CD14-positive monocyte (primary cell): ENCODE measurements at regions not wholly inside any gene's neighbourhood (a gene's known extent, or its start where the extent isn't known, plus 50 kb on each side); places are given as distances from the start of the nearest gene placed in this dataset.

Experiments used
- DNase-seq, 3 donors: peaks; one replicate each; pipeline ENCODE4 v3.0.0-alpha.2; 2011 to 2022
- H2AFZ ChIP-seq: 2 replicates; pipeline ENCODE4 v1.6.0; 2012; ENCODE audit warnings: mild to moderate bottlenecking, low read depth, low read length, inconsistent platforms; ENCODE audit not compliant: insufficient read depth, poor library complexity, severe bottlenecking
- H3K27ac ChIP-seq, 2 donors: 1 replicate in 1 of 2; 2 replicates in 1 of 2; pipeline ENCODE4 v1.5.1; 2012 to 2013; ENCODE audit warnings: low read length in 2 of 2, control low read depth in 1 of 2, inconsistent platforms in 1 of 2, low read depth in 1 of 2, mild to moderate bottlenecking in 1 of 2
- H3K27me3 ChIP-seq, 2 donors: one replicate each; pipeline versions ENCODE4 v1.6.0 to v1.6.1; 2011 to 2013; ENCODE audit warnings: low read length in 2 of 2; ENCODE audit not compliant: control insufficient read depth in 2 of 2, insufficient read depth in 2 of 2
- H3K36me3 ChIP-seq, 2 donors: replicated peaks in 1 of 2; 1 replicate in 1 of 2; 2 replicates in 1 of 2; pipeline versions ENCODE4 v1.5.1 to v1.6.1; 2012 to 2013; ENCODE audit warnings: low read length in 2 of 2, control low read depth in 1 of 2, inconsistent platforms in 1 of 2, mild to moderate bottlenecking in 1 of 2; ENCODE audit not compliant: insufficient read depth in 2 of 2, control insufficient read depth in 1 of 2
- H3K4me1 ChIP-seq, 2 donors: 1 replicate in 1 of 2; 2 replicates in 1 of 2; pipeline versions ENCODE4 v1.5.1 to v1.6.1; 2012 to 2013; ENCODE audit warnings: low read length in 2 of 2, control low read depth in 1 of 2, inconsistent platforms in 1 of 2, mild to moderate bottlenecking in 1 of 2, moderate library complexity in 1 of 2; ENCODE audit not compliant: insufficient read depth in 2 of 2, control insufficient read depth in 1 of 2
- H3K4me2 ChIP-seq: replicated peaks from 2 replicates; pipeline ENCODE3; 2012; ENCODE audit warnings: low read length, moderate library complexity, mild to moderate bottlenecking; ENCODE audit not compliant: poor library complexity, severe bottlenecking; ENCODE audit errors: extremely low read depth
- H3K4me3 ChIP-seq, 3 experiments: fragments of 200-600 bp in 1 of 3; sonication (generic) in 1 of 3; replicated peaks in 1 of 3; 1 replicate in 2 of 3; 2 replicates in 1 of 3; pipeline ENCODE4 v1.5.1; 2011 to 2013; ENCODE audit warnings: low read length in 3 of 3, mild to moderate bottlenecking in 3 of 3, control low read depth in 2 of 3, low read depth in 2 of 3, inconsistent platforms in 1 of 3, moderate library complexity in 1 of 3
- H3K79me2 ChIP-seq: 2 replicates; pipeline ENCODE4 v1.6.0; 2012; ENCODE audit warnings: mild to moderate bottlenecking, control low read depth, inconsistent platforms, low read length, moderate library complexity; ENCODE audit not compliant: insufficient read depth
- H3K9ac ChIP-seq: 2 replicates; pipeline ENCODE4 v1.6.0; 2017; ENCODE audit warnings: low read length, mild to moderate bottlenecking; ENCODE audit not compliant: insufficient read depth, poor library complexity, severe bottlenecking
- H3K9me3 ChIP-seq, 2 donors: replicated peaks in 1 of 2; 1 replicate in 1 of 2; 2 replicates in 1 of 2; pipeline versions ENCODE4 v1.5.1 to v1.6.1; 2012 to 2013; ENCODE audit warnings: low read length in 2 of 2, control low read depth in 1 of 2; ENCODE audit not compliant: control insufficient read depth in 1 of 2, insufficient read depth in 1 of 2
- H4K20me1 ChIP-seq: 2 replicates; pipeline ENCODE4 v1.6.0; 2012; ENCODE audit warnings: mild to moderate bottlenecking, low read length, control low read depth, moderate library complexity; ENCODE audit not compliant: insufficient read depth
- H3K27ac Mint-ChIP-seq, 7 donors: one replicate each; pipeline ENCODE4 v1.8.0; 2020; ENCODE audit warnings: mild to moderate bottlenecking in 7 of 7, mixed read lengths in 7 of 7, moderate library complexity in 6 of 7, inconsistent platforms in 2 of 7
- H3K27me3 Mint-ChIP-seq, 3 donors: one replicate each; pipeline ENCODE4 v1.8.0; 2021 to 2022; ENCODE audit warnings: low read depth in 3 of 3, mild to moderate bottlenecking in 3 of 3, mixed read lengths in 3 of 3, moderate library complexity in 3 of 3, inconsistent platforms in 1 of 3
- H3K36me3 Mint-ChIP-seq, 2 donors: one replicate each; pipeline ENCODE4 v1.8.0; 2020; ENCODE audit warnings: mixed read lengths in 2 of 2, inconsistent platforms in 1 of 2, mild to moderate bottlenecking in 1 of 2
- H3K4me1 Mint-ChIP-seq: one replicate; pipeline ENCODE4 v1.8.0; 2020; ENCODE audit warnings: mild to moderate bottlenecking, mixed read lengths
- H3K4me3 Mint-ChIP-seq, 2 donors: one replicate each; pipeline ENCODE4 v1.8.0; 2020; ENCODE audit warnings: mild to moderate bottlenecking in 2 of 2, mixed read lengths in 2 of 2, moderate library complexity in 1 of 2
- H3K9me3 Mint-ChIP-seq, 7 donors: one replicate each; pipeline ENCODE4 v1.8.0; 2020 to 2022; ENCODE audit warnings: mixed read lengths in 7 of 7, mild to moderate bottlenecking in 6 of 7, moderate library complexity in 6 of 7, inconsistent platforms in 2 of 7
- CTCF ChIP-seq: fragments of 200-600 bp; IDR thresholded peaks from one replicate; pipeline ENCODE4 v1.8.0; 2022; ENCODE audit warnings: antibody characterized with exemption, mild to moderate bottlenecking
- WGBS: methylation state at CpG from one replicate; pipeline ENCODE4 v1.1.5; 2013; ENCODE audit warnings: missing lambda C conversion rate; ENCODE audit not compliant: insufficient coverage; 5-methylcytosine and 5-hydroxymethylcytosine counted together
- intact Hi-C, 2 donors: fragments of 100-400 bp; cut with micrococcal nuclease; formaldehyde crosslinking; loops; one replicate each; pipeline versions ENCODE4 v1.15.0 to v1.15.1; 2023

- WGBS: 100% methylated on average over 3 of the region's 3 CpGs
- peaks cover 0 to 2% (median 0%) of the 10 kb centered on the region in 3 donors for H3K27me3 Mint-ChIP-seq
- no peaks in the 10 kb centered on the region for H3K4me1 ChIP-seq
- H3K4me3 Mint-ChIP-seq: no peak overlapping the region
- H3K9me3 ChIP-seq: no peaks in the 10 kb centered on the region
- H3K9ac ChIP-seq: no peak overlapping the region
- no peaks in the 10 kb centered on the region for H3K27me3 ChIP-seq
- no peaks in the 10 kb centered on the region for H3K36me3 ChIP-seq
- no peak overlapping the region for H2AFZ ChIP-seq
- H3K9me3 Mint-ChIP-seq: peaks cover 0 to 5% (median 3%) of the 10 kb centered on the region in 7 donors
- H3K4me2 ChIP-seq: no peak overlapping the region
- intact Hi-C loops: loop anchor here in 1 of 2 donors (5.0 kb wide), 1 partner anchor 1381 kb away; no protein-coding TSS in a partner anchor
- no peaks in the 10 kb centered on the region for H3K4me1 Mint-ChIP-seq
- H3K4me3 ChIP-seq: no peak overlapping the region
- no peaks in the 10 kb centered on the region for H3K79me2 ChIP-seq
- no peak for TF ChIP-seq CTCF
- H3K36me3 Mint-ChIP-seq: no peaks in the 10 kb centered on the region
- H4K20me1 ChIP-seq: no peaks in the 10 kb centered on the region
- no peak for DNase-seq
- no peak overlapping the region for H3K27ac Mint-ChIP-seq
- H3K27ac ChIP-seq: no peak overlapping the region
Measured at GRCh38 chr13:23018143-23018542, 162.6 kb upstream of the SGCG start.

- no peak overlapping the region for H3K4me3 Mint-ChIP-seq
- 0% methylated on average over 1 of the region's 5 CpGs for WGBS
- peaks cover 0 to under 1% (median 0%) of the 10 kb centered on the region in 7 donors for H3K9me3 Mint-ChIP-seq
- H3K4me2 ChIP-seq: no peak overlapping the region
- peak; percentile 82 for TF ChIP-seq CTCF
- H3K79me2 ChIP-seq: no peaks in the 10 kb centered on the region
- intact Hi-C loops: no loop called here
- H3K4me1 ChIP-seq: no peaks in the 10 kb centered on the region
- H3K9ac ChIP-seq: no peak overlapping the region
- H3K36me3 ChIP-seq: no peaks in the 10 kb centered on the region
- H3K9me3 ChIP-seq: no peaks in the 10 kb centered on the region
- H3K4me3 ChIP-seq: no peak overlapping the region
- H3K27me3 ChIP-seq: no peaks in the 10 kb centered on the region
- DNase-seq: peak; percentile 1 to 34 (median 26)
- no peak overlapping the region for H3K27ac Mint-ChIP-seq
- peaks cover 0 to 2% (median 0%) of the 10 kb centered on the region in 3 donors for H3K27me3 Mint-ChIP-seq
- H2AFZ ChIP-seq: no peak overlapping the region
- no peaks in the 10 kb centered on the region for H3K36me3 Mint-ChIP-seq
- no peaks in the 10 kb centered on the region for H4K20me1 ChIP-seq
- no peak overlapping the region for H3K27ac ChIP-seq
- H3K4me1 Mint-ChIP-seq: no peaks in the 10 kb centered on the region
Measured at GRCh38 chr13:23020246-23020843, 160.4 kb upstream of the SGCG start.
